Gastrocnemius medialis (tissue), 4 donors: ENCODE measurements at regions not wholly inside any gene's neighbourhood (a gene's known extent, or its start where the extent isn't known, plus 50 kb on each side); places are given as distances from the start of the nearest gene placed in this dataset.

Experiments used
- CTCF ChIP-seq, 5 experiments: fragments of 450-650 bp in 3 of 5; fragments of 200-600 bp in 2 of 5; sonication (generic) in 2 of 5; IDR thresholded peaks in 4 of 5; conservative IDR thresholded peaks in 1 of 5; 1 replicate in 4 of 5; 2 replicates in 1 of 5; pipeline ENCODE4 v1.5.1; 2016 to 2019; ENCODE audit warnings: antibody characterized with exemption in 5 of 5, mild to moderate bottlenecking in 3 of 5, moderate library complexity in 3 of 5
- POLR2A ChIP-seq, 2 donors: fragments of 450-650 bp; IDR thresholded peaks; one replicate each; pipeline ENCODE4 v1.6.1; 2017; ENCODE audit warnings: antibody characterized with exemption in 2 of 2, mild to moderate bottlenecking in 2 of 2, moderate library complexity in 2 of 2

GRCh38 chr7:95660023-95660434 is 63.7 kb upstream of the PDK4 start:
- TF ChIP-seq CTCF (IDR thresholded peaks at IDR 0.05 in 4 of 5, conservative IDR thresholded peaks at IDR 0.05 in 1 of 5), result no peak
- TF ChIP-seq POLR2A (IDR thresholded peaks at IDR 0.05), result peak in 1 of 2 donors; percentile 55
